ENCODE measurements at regions not wholly inside any gene's neighbourhood (a gene's known extent, or its start where the extent isn't known, plus 50 kb on each side); places are given as distances from the start of the nearest gene placed in this dataset.
A peak's percentile ranks its signal among the peaks of the same experiment; 100 is the strongest.
"Not testable (repeated sequence)": the region's sequence is repeated elsewhere in the genome, so short reads cannot be mapped to it uniquely, and the experiment has no call there.

- H3K18ac ChIP-seq (ENCODE audit: low read length); H3K9me3 ChIP-seq (replicated peaks in 1 of 2; ENCODE audit: control insufficient read depth in 2 of 2, insufficient read depth in 1 of 2, low read depth in 1 of 2, low read length in 2 of 2); H2AK5ac ChIP-seq (ENCODE audit: low read depth, low read length); H2BK12ac ChIP-seq (ENCODE audit: low read length); H4K8ac ChIP-seq (ENCODE audit: low read depth, low read length); H4K91ac ChIP-seq (ENCODE audit: low read depth, low read length, poor library complexity); H3K36me3 ChIP-seq (replicated peaks in 1 of 2; ENCODE audit: control insufficient read depth in 2 of 2, insufficient read depth in 2 of 2, low read length in 2 of 2); H2BK120ac ChIP-seq (ENCODE audit: low read depth, low read length); DNase-seq (ENCODE audit: low spot score); H2AFZ ChIP-seq (ENCODE audit: low read length); H2BK15ac ChIP-seq (ENCODE audit: low read length); H3K4me1 ChIP-seq (ENCODE audit: control insufficient read depth in 2 of 2, insufficient read depth in 1 of 2, low read depth in 1 of 2, low read length in 2 of 2); H3K9ac ChIP-seq (ENCODE audit: low read depth, low read length, poor library complexity); H3K79me1 ChIP-seq (ENCODE audit: low read depth, low read length); H3K4me3 ChIP-seq (ENCODE audit: low read length in 2 of 2); H3K27me3 ChIP-seq (ENCODE audit: control insufficient read depth in 3 of 3, insufficient read depth in 3 of 3, low read depth in 1 of 3, low read length in 3 of 3); H2BK5ac ChIP-seq (ENCODE audit: low read length); H3K4me2 ChIP-seq (ENCODE audit: insufficient read depth, low read length, poor library complexity, severe bottlenecking); H3K4ac ChIP-seq (ENCODE audit: low read length); H3K23ac ChIP-seq (ENCODE audit: low read depth, low read length, poor library complexity); H3K27ac ChIP-seq (replicated peaks; ENCODE audit: low read length): not testable (repeated sequence)
- WGBS, 2 donors (ENCODE audit: extremely low coverage in 2 of 2, insufficient read length in 2 of 2, insufficient replicate concordance in 1 of 2) = no CpG with 5 or more reads among the region's 7 CpGs
- peak overlapping the region; percentile 56 for H3K14ac ChIP-seq (ENCODE audit: low read length)
Measured at GRCh38 chr12:83556040-83556439, 869.3 kb downstream of the TMTC2 start.

DNA sequence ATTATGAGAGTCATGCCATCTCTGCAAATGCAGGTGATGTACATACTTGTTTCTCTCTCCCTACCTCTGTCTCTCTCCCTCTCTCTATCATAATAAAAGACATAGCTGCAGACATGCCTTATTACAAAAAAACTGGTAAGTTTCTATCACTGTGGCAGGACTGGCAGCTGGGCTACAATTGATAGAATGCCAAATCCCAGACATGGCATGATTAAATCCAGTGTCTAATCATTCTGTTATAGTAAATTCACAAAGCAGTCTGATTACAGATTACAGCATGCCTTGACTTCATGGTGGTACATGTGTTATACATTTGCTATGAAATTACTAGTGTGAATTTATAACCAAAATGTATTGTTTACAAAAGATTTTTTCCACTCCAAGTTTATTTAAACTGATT lies 854.7 kb downstream of the TMTC2 start:
- no peak overlapping the region for H2AK5ac ChIP-seq (ENCODE audit: low read depth, low read length)
- H3K4me2 ChIP-seq (ENCODE audit: insufficient read depth, low read length, poor library complexity, severe bottlenecking) = no peak overlapping the region
- H2AFZ ChIP-seq (ENCODE audit: low read length) = no peak overlapping the region
- H3K79me1 ChIP-seq (ENCODE audit: low read depth, low read length) = no peaks in the 10 kb centered on the region
- no peak overlapping the region for H3K14ac ChIP-seq (ENCODE audit: low read length)
- no peak overlapping the region for H3K9ac ChIP-seq (ENCODE audit: low read depth, low read length, poor library complexity)
- H3K4ac ChIP-seq (ENCODE audit: low read length) = no peak overlapping the region
- no peak for DNase-seq (ENCODE audit: low spot score)
- H3K23ac ChIP-seq (ENCODE audit: low read depth, low read length, poor library complexity) = no peak overlapping the region
- no peak overlapping the region for H3K27ac ChIP-seq (replicated peaks; ENCODE audit: low read length)
- no peak overlapping the region for H3K4me3 ChIP-seq (ENCODE audit: low read length in 2 of 2)
- H3K36me3 ChIP-seq (replicated peaks in 1 of 2; ENCODE audit: control insufficient read depth in 2 of 2, insufficient read depth in 2 of 2, low read length in 2 of 2) = no peaks in the 10 kb centered on the region
- H2BK15ac ChIP-seq (ENCODE audit: low read length) = no peak overlapping the region
- no peaks in the 10 kb centered on the region for H3K4me1 ChIP-seq (ENCODE audit: control insufficient read depth in 2 of 2, insufficient read depth in 1 of 2, low read depth in 1 of 2, low read length in 2 of 2)
- peaks cover 0 to 8% of the 10 kb centered on the region in 2 donors for H3K9me3 ChIP-seq (replicated peaks in 1 of 2; ENCODE audit: control insufficient read depth in 2 of 2, insufficient read depth in 1 of 2, low read depth in 1 of 2, low read length in 2 of 2)
- no peak overlapping the region for H2BK5ac ChIP-seq (ENCODE audit: low read length)
- H3K27me3 ChIP-seq (ENCODE audit: control insufficient read depth in 3 of 3, insufficient read depth in 3 of 3, low read depth in 1 of 3, low read length in 3 of 3) = no peaks in the 10 kb centered on the region
- H2BK120ac ChIP-seq (ENCODE audit: low read depth, low read length) = no peak overlapping the region
- H4K91ac ChIP-seq (ENCODE audit: low read depth, low read length, poor library complexity) = no peak overlapping the region
- no peak overlapping the region for H3K18ac ChIP-seq (ENCODE audit: low read length)
- no peak overlapping the region for H4K8ac ChIP-seq (ENCODE audit: low read depth, low read length)
- H2BK12ac ChIP-seq (ENCODE audit: low read length) = no peak overlapping the region

- H2AK5ac ChIP-seq (ENCODE audit: low read depth, low read length) = no peak overlapping the region
- no peak for DNase-seq (ENCODE audit: low spot score)
- no peak overlapping the region for H3K18ac ChIP-seq (ENCODE audit: low read length)
- no peak overlapping the region for H4K8ac ChIP-seq (ENCODE audit: low read depth, low read length)
- no CpG with 5 or more reads among the region's 3 CpGs for WGBS, 2 donors (ENCODE audit: extremely low coverage in 2 of 2, insufficient read length in 2 of 2, insufficient replicate concordance in 1 of 2)
- no peak overlapping the region for H2BK15ac ChIP-seq (ENCODE audit: low read length)
- H2AFZ ChIP-seq (ENCODE audit: low read length) = no peak overlapping the region
- H3K27me3 ChIP-seq (ENCODE audit: control insufficient read depth in 3 of 3, insufficient read depth in 3 of 3, low read depth in 1 of 3, low read length in 3 of 3) = no peaks in the 10 kb centered on the region
- H3K4ac ChIP-seq (ENCODE audit: low read length) = no peak overlapping the region
- H4K91ac ChIP-seq (ENCODE audit: low read depth, low read length, poor library complexity) = no peak overlapping the region
- no peak overlapping the region for H2BK5ac ChIP-seq (ENCODE audit: low read length)
- no peak overlapping the region for H2BK12ac ChIP-seq (ENCODE audit: low read length)
- H3K79me1 ChIP-seq (ENCODE audit: low read depth, low read length) = no peaks in the 10 kb centered on the region
- no peak overlapping the region for H3K23ac ChIP-seq (ENCODE audit: low read depth, low read length, poor library complexity)
- no peak overlapping the region for H3K27ac ChIP-seq (replicated peaks; ENCODE audit: low read length)
- no peak overlapping the region for H3K4me2 ChIP-seq (ENCODE audit: insufficient read depth, low read length, poor library complexity, severe bottlenecking)
- no peak overlapping the region for H2BK120ac ChIP-seq (ENCODE audit: low read depth, low read length)
- no peaks in the 10 kb centered on the region for H3K4me1 ChIP-seq (ENCODE audit: control insufficient read depth in 2 of 2, insufficient read depth in 1 of 2, low read depth in 1 of 2, low read length in 2 of 2)
- H3K9me3 ChIP-seq (replicated peaks in 1 of 2; ENCODE audit: control insufficient read depth in 2 of 2, insufficient read depth in 1 of 2, low read depth in 1 of 2, low read length in 2 of 2) = peaks cover 0 to 8% of the 10 kb centered on the region in 2 donors
- H3K9ac ChIP-seq (ENCODE audit: low read depth, low read length, poor library complexity) = no peak overlapping the region
- H3K4me3 ChIP-seq (ENCODE audit: low read length in 2 of 2) = no peak overlapping the region
- H3K14ac ChIP-seq (ENCODE audit: low read length) = no peak overlapping the region
- H3K36me3 ChIP-seq (replicated peaks in 1 of 2; ENCODE audit: control insufficient read depth in 2 of 2, insufficient read depth in 2 of 2, low read length in 2 of 2) = no peaks in the 10 kb centered on the region
Measured at GRCh38 chr12:83538361-83538965, 851.8 kb downstream of the TMTC2 start.

DNA sequence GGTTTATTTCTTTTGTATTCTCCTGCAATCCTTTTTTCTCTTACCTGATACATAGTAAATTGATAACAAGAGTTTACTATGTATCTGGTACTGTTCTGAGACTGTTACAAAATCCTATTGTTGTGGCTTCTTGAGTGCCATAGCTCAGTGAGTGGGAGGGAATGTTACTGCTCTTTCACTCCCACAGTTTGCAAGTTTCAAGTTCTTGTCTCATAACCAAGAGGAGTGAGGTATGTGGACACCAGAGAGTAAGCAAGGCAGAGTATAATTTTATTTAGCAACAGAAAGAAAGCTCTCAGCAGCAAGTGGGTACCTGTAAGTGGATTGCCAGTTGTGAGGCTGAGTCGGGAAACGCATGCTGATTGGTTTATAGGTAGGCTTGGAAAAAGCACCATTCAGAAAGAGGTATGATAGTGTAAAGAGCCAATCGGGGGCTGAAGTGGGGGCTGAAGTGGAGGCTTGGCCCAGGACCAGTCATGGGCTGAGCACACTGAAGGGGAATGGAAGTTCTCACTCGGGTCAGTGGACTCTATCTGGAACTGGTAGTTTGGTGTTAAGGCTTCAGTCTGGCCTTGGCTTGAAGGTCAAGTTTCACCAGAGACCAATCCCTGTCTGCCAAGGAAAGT lies 850.8 kb downstream of the TMTC2 start:
- no peak overlapping the region for H2AK5ac ChIP-seq (ENCODE audit: low read depth, low read length)
- no peaks in the 10 kb centered on the region for H3K27me3 ChIP-seq (ENCODE audit: control insufficient read depth in 3 of 3, insufficient read depth in 3 of 3, low read depth in 1 of 3, low read length in 3 of 3)
- H2AFZ ChIP-seq (ENCODE audit: low read length) = peak overlapping the region; percentile 19
- H2BK120ac ChIP-seq (ENCODE audit: low read depth, low read length) = no peak overlapping the region
- H3K9me3 ChIP-seq (replicated peaks in 1 of 2; ENCODE audit: control insufficient read depth in 2 of 2, insufficient read depth in 1 of 2, low read depth in 1 of 2, low read length in 2 of 2) = peaks cover 0 to 8% of the 10 kb centered on the region in 2 donors
- H3K4me1 ChIP-seq (ENCODE audit: control insufficient read depth in 2 of 2, insufficient read depth in 1 of 2, low read depth in 1 of 2, low read length in 2 of 2) = no peaks in the 10 kb centered on the region
- no peak overlapping the region for H3K27ac ChIP-seq (replicated peaks; ENCODE audit: low read length)
- no peak overlapping the region for H3K23ac ChIP-seq (ENCODE audit: low read depth, low read length, poor library complexity)
- no peak overlapping the region for H4K8ac ChIP-seq (ENCODE audit: low read depth, low read length)
- H3K14ac ChIP-seq (ENCODE audit: low read length) = no peak overlapping the region
- WGBS, 2 donors (ENCODE audit: extremely low coverage in 2 of 2, insufficient read length in 2 of 2, insufficient replicate concordance in 1 of 2) = no CpG with 5 or more reads among the region's 4 CpGs
- H2BK5ac ChIP-seq (ENCODE audit: low read length) = no peak overlapping the region
- DNase-seq (ENCODE audit: low spot score) = no peak
- no peak overlapping the region for H3K4me2 ChIP-seq (ENCODE audit: insufficient read depth, low read length, poor library complexity, severe bottlenecking)
- H3K79me1 ChIP-seq (ENCODE audit: low read depth, low read length) = no peaks in the 10 kb centered on the region
- H3K4ac ChIP-seq (ENCODE audit: low read length) = no peak overlapping the region
- H2BK12ac ChIP-seq (ENCODE audit: low read length) = no peak overlapping the region
- no peak overlapping the region for H3K4me3 ChIP-seq (ENCODE audit: low read length in 2 of 2)
- H3K36me3 ChIP-seq (replicated peaks in 1 of 2; ENCODE audit: control insufficient read depth in 2 of 2, insufficient read depth in 2 of 2, low read length in 2 of 2) = no peaks in the 10 kb centered on the region
- H2BK15ac ChIP-seq (ENCODE audit: low read length) = no peak overlapping the region
- H3K9ac ChIP-seq (ENCODE audit: low read depth, low read length, poor library complexity) = no peak overlapping the region
- H3K18ac ChIP-seq (ENCODE audit: low read length) = no peak overlapping the region
- no peak overlapping the region for H4K91ac ChIP-seq (ENCODE audit: low read depth, low read length, poor library complexity)

Measured in neuronal stem cell (in vitro differentiated cells).